MCF 10A (cell line): ENCODE measurements at regions not wholly inside any gene's neighbourhood (a gene's known extent, or its start where the extent isn't known, plus 50 kb on each side); places are given as distances from the start of the nearest gene placed in this dataset.
"Not testable (repeated sequence)": the region's sequence is repeated elsewhere in the genome, so short reads cannot be mapped to it uniquely, and the experiment has no call there.

Source experiments
- BruUV-seq: library from RNA; stranded (reverse); fragments of 400-500 nt; replicated peaks from 2 replicates; lab custom pipeline; 2021; lab: Mats Ljungman, UMichigan
- CTCF ChIA-PET: fragments of 300-600 bp; sonication (Branson Sonifier 250); formaldehyde crosslinking; extraction: SDS; loops from one replicate; lab custom pipeline; 2021; ENCODE audit warnings: antibody characterized with exemption, inconsistent platforms; lab: Yijun Ruan, JAX
- POLR2A ChIA-PET: fragments of 300-600, 350-650 bp; sonication (Branson Sonifier 250); formaldehyde crosslinking; extraction: SDS; loops from one replicate; lab custom pipeline; 2020; ENCODE audit warnings: antibody characterized with exemption, inconsistent platforms; lab: Yijun Ruan, JAX
- DNase-seq: peaks from one replicate; pipeline ENCODE4 v3.0.0-alpha.2; 2018; ENCODE audit not compliant: unreplicated experiment
- H3K27ac Mint-ChIP-seq: one replicate; pipeline ENCODE4 v1.8.0; 2022; ENCODE audit warnings: mild to moderate bottlenecking, low read depth, mixed read lengths; ENCODE audit not compliant: unreplicated experiment
- H3K27me3 Mint-ChIP-seq: one replicate; pipeline ENCODE4 v1.8.0; 2022; ENCODE audit warnings: mixed read lengths; ENCODE audit not compliant: insufficient read depth, unreplicated experiment
- H3K36me3 Mint-ChIP-seq: one replicate; pipeline ENCODE4 v1.8.0; 2022; ENCODE audit warnings: mild to moderate bottlenecking, moderate library complexity, mixed read lengths; ENCODE audit not compliant: insufficient read depth, unreplicated experiment
- H3K4me1 Mint-ChIP-seq: one replicate; pipeline ENCODE4 v1.8.0; 2022; ENCODE audit warnings: mixed read lengths; ENCODE audit not compliant: insufficient read depth, unreplicated experiment
- H3K4me3 Mint-ChIP-seq: one replicate; pipeline ENCODE4 v1.8.0; 2022; ENCODE audit warnings: mild to moderate bottlenecking, moderate library complexity, mixed read lengths; ENCODE audit not compliant: unreplicated experiment
- H3K9me3 Mint-ChIP-seq: one replicate; pipeline ENCODE4 v1.8.0; 2022; ENCODE audit warnings: mixed read lengths; ENCODE audit not compliant: unreplicated experiment
- intact Hi-C: fragments of 100-400 bp; cut with micrococcal nuclease; formaldehyde crosslinking; loops from 2 replicates; pipeline ENCODE4 v1.14.1; 2022

GRCh38 chr1:206326159-206326939, 123.0 kb downstream of the SRGAP2 start:
- H3K27me3 Mint-ChIP-seq, CTCF ChIA-PET, H3K9me3 Mint-ChIP-seq, POLR2A ChIA-PET, DNase-seq, BruUV-seq, H3K4me1 Mint-ChIP-seq, H3K36me3 Mint-ChIP-seq, H3K4me3 Mint-ChIP-seq, H3K27ac Mint-ChIP-seq, intact Hi-C loops: not testable (repeated sequence)

GRCh38 chr1:206331597-206331996, 128.3 kb downstream of the SRGAP2 start:
- CTCF ChIA-PET, DNase-seq, intact Hi-C loops, BruUV-seq, H3K9me3 Mint-ChIP-seq, H3K4me1 Mint-ChIP-seq, H3K4me3 Mint-ChIP-seq, H3K27me3 Mint-ChIP-seq, H3K36me3 Mint-ChIP-seq, POLR2A ChIA-PET, H3K27ac Mint-ChIP-seq: not testable (repeated sequence)

GRCh38 chr1:206333316-206333715, 130.0 kb downstream of the SRGAP2 start:
- peak overlapping the region; percentile 42 for H3K27ac Mint-ChIP-seq
- POLR2A ChIA-PET, BruUV-seq, H3K9me3 Mint-ChIP-seq, H3K4me1 Mint-ChIP-seq, H3K36me3 Mint-ChIP-seq, CTCF ChIA-PET, H3K4me3 Mint-ChIP-seq, intact Hi-C loops, H3K27me3 Mint-ChIP-seq, DNase-seq: not testable (repeated sequence)

- DNase-seq, H3K36me3 Mint-ChIP-seq, intact Hi-C loops, H3K27me3 Mint-ChIP-seq, POLR2A ChIA-PET, CTCF ChIA-PET, H3K9me3 Mint-ChIP-seq, BruUV-seq, H3K4me1 Mint-ChIP-seq, H3K4me3 Mint-ChIP-seq: not testable (repeated sequence)
- peak overlapping the region; percentile 42 for H3K27ac Mint-ChIP-seq
Measured at GRCh38 chr1:206333897-206334296, 130.6 kb downstream of the SRGAP2 start.

GRCh38 chr1:206334481-206334880, 131.1 kb downstream of the SRGAP2 start:
- H3K27ac Mint-ChIP-seq = peak overlapping the region; percentile 67
- H3K9me3 Mint-ChIP-seq, H3K4me1 Mint-ChIP-seq, H3K27me3 Mint-ChIP-seq, H3K4me3 Mint-ChIP-seq, intact Hi-C loops, POLR2A ChIA-PET, H3K36me3 Mint-ChIP-seq, BruUV-seq, CTCF ChIA-PET: not testable (repeated sequence)
- DNase-seq = peak; percentile 26

GRCh38 chr1:206335162-206335561, 131.8 kb downstream of the SRGAP2 start:
- CTCF ChIA-PET, H3K9me3 Mint-ChIP-seq, intact Hi-C loops, H3K27me3 Mint-ChIP-seq, POLR2A ChIA-PET, H3K27ac Mint-ChIP-seq, H3K4me1 Mint-ChIP-seq, BruUV-seq, DNase-seq, H3K4me3 Mint-ChIP-seq, H3K36me3 Mint-ChIP-seq: not testable (repeated sequence)

GRCh38 chr1:206335875-206336846, 132.8 kb downstream of the SRGAP2 start:
- DNase-seq, intact Hi-C loops, BruUV-seq, H3K27me3 Mint-ChIP-seq, POLR2A ChIA-PET, H3K36me3 Mint-ChIP-seq, H3K27ac Mint-ChIP-seq, H3K9me3 Mint-ChIP-seq, H3K4me1 Mint-ChIP-seq, H3K4me3 Mint-ChIP-seq, CTCF ChIA-PET: not testable (repeated sequence)

- intact Hi-C loops, H3K27ac Mint-ChIP-seq, H3K27me3 Mint-ChIP-seq, DNase-seq, H3K36me3 Mint-ChIP-seq, H3K4me3 Mint-ChIP-seq, BruUV-seq, CTCF ChIA-PET, H3K9me3 Mint-ChIP-seq, H3K4me1 Mint-ChIP-seq, POLR2A ChIA-PET: not testable (repeated sequence)
Measured at GRCh38 chr1:206337024-206337423, 133.3 kb upstream of the IKBKE start.
